ENCODE measurements at regions not wholly inside any gene's neighbourhood (a gene's known extent, or its start where the extent isn't known, plus 50 kb on each side); places are given as distances from the start of the nearest gene placed in this dataset.

DNA sequence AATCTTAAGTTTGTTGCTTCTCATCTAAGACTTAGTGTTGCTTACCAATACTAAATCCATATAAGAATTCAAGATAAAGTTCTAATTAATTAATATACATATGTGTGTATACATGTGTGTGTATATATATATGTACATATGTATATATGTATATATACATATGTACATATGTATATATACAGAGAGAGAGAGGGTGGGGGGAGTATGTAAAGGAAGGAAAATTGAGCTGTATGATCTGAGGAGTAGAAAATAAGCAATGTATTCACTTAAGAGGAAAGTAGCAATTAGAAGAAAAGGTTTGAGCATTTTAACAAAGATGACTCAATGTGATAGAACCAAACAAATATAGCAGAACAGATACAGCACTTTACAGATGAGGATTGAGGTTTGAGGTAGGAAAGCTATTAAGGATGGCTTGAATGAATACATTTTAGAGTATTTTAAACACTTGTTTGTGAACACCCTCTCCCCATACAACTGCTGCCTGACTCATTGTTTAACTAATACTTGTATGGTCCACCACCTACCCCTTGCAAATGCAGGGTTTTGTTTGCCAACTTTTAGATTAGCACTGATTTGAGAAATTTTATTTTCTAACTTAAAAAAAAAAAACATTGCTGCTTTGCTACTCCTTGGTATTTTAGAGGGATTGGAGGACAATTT lies 681.1 kb upstream of the CADM2 start:
- H3K36me3 ChIP-seq (ENCODE audit: control insufficient read depth, insufficient read depth, low read length), result no peaks in the 10 kb centered on the region
- no peaks in the 10 kb centered on the region for H3K27me3 ChIP-seq (ENCODE audit: control insufficient read depth, insufficient read depth, low read length)
- TF ChIP-seq, protein P1, sequence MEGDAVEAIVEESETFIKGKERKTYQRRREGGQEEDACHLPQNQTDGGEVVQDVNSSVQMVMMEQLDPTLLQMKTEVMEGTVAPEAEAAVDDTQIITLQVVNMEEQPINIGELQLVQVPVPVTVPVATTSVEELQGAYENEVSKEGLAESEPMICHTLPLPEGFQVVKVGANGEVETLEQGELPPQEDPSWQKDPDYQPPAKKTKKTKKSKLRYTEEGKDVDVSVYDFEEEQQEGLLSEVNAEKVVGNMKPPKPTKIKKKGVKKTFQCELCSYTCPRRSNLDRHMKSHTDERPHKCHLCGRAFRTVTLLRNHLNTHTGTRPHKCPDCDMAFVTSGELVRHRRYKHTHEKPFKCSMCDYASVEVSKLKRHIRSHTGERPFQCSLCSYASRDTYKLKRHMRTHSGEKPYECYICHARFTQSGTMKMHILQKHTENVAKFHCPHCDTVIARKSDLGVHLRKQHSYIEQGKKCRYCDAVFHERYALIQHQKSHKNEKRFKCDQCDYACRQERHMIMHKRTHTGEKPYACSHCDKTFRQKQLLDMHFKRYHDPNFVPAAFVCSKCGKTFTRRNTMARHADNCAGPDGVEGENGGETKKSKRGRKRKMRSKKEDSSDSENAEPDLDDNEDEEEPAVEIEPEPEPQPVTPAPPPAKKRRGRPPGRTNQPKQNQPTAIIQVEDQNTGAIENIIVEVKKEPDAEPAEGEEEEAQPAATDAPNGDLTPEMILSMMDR (IDR thresholded peaks at IDR 0.05; ENCODE audit: insufficient read depth, low read length, poor library complexity, severe bottlenecking), result no peak
- no peak for DNase-seq (ENCODE audit: low read depth)
- no peak overlapping the region for H3K4me3 ChIP-seq (ENCODE audit: low read depth, low read length)

DNA sequence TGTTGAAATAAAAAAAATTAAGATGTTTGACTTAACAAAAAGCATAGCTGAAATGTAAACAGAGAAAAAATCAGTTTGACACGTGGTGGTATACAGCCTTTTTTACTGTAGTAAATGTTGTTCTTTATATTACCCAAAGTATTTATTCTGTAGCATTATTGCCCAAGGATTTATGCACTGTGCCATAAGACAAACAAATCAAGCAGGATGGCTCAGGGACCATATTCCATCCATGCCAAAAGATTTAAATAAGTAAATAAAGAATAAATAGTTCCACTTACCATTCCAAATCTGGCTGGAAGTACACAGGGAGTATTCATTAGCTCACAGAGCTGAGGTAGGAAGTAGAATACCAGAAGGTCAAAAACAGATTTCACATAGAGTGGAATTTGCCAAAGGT lies 666.7 kb upstream of the CADM2 start:
- TF ChIP-seq, protein P1 (IDR thresholded peaks at IDR 0.05; ENCODE audit: insufficient read depth, low read length, poor library complexity, severe bottlenecking), result no peak
- H3K27me3 ChIP-seq (ENCODE audit: control insufficient read depth, insufficient read depth, low read length), result no peaks in the 10 kb centered on the region
- no peak overlapping the region for H3K4me3 ChIP-seq (ENCODE audit: low read depth, low read length)
- no peaks in the 10 kb centered on the region for H3K36me3 ChIP-seq (ENCODE audit: control insufficient read depth, insufficient read depth, low read length)
- DNase-seq (ENCODE audit: low read depth), result no peak

DNA sequence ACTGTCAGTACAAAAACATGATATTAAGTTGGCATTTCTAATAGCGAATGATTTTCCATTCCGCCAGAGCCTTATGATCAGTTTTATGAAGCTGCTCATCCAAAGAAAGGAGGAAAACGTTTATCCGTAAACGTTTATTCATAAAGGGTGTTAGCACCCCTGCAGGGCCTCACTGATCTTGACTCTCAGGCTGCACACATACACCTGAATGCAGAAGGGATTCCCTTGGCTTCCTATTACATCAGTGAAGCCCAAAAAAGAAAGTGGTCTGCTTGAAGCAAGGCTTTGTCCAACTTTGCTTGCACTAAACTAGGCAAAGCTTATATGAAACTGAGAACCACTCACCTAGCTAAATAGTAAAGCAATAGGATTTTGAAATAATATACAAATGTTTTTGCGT lies 659.5 kb upstream of the CADM2 start:
- TF ChIP-seq, protein P1 (IDR thresholded peaks at IDR 0.05; ENCODE audit: insufficient read depth, low read length, poor library complexity, severe bottlenecking), result no peak
- no peak for DNase-seq (ENCODE audit: low read depth)
- Histone ChIP-seq H3K4me3 (ENCODE audit: low read depth, low read length) (no peak overlapping the region), H3K27me3 (ENCODE audit: control insufficient read depth, insufficient read depth, low read length) (no peaks in the 10 kb centered on the region), H3K36me3 (ENCODE audit: control insufficient read depth, insufficient read depth, low read length) (no peaks in the 10 kb centered on the region)

- TF ChIP-seq, protein P1 (IDR thresholded peaks at IDR 0.05; ENCODE audit: insufficient read depth, low read length, poor library complexity, severe bottlenecking), result no peak
- no peak for DNase-seq (ENCODE audit: low read depth)
- H3K27me3 ChIP-seq (ENCODE audit: control insufficient read depth, insufficient read depth, low read length), result no peaks in the 10 kb centered on the region
- no peaks in the 10 kb centered on the region for H3K36me3 ChIP-seq (ENCODE audit: control insufficient read depth, insufficient read depth, low read length)
- no peak overlapping the region for H3K4me3 ChIP-seq (ENCODE audit: low read depth, low read length)
Observed at GRCh38 chr3:84304214-84304613, 654.6 kb upstream of the CADM2 start.

DNA sequence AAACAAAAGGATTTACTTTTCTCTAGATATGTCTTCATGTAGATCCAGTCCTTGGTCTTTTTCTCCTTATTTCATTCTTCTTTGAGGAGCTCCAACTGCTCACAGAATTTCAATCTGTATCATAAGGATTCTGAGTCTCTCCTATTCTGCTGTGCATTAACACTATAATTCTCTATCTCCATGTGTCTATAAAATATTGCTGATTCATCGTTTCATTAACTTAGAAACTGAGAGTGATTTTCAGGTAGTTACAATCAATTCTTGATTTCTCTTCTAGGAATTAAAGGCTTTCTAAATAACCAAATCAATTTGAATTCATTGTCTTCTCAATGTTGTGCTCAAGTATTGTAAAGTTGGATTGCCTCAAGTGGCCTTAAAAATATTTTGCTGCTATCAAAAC lies 651.5 kb upstream of the CADM2 start:
- no peaks in the 10 kb centered on the region for H3K27me3 ChIP-seq (ENCODE audit: control insufficient read depth, insufficient read depth, low read length)
- no peak overlapping the region for H3K4me3 ChIP-seq (ENCODE audit: low read depth, low read length)
- no peak for DNase-seq (ENCODE audit: low read depth)
- H3K36me3 ChIP-seq (ENCODE audit: control insufficient read depth, insufficient read depth, low read length), result no peaks in the 10 kb centered on the region
- TF ChIP-seq, protein P1 (IDR thresholded peaks at IDR 0.05; ENCODE audit: insufficient read depth, low read length, poor library complexity, severe bottlenecking), result no peak

DNA sequence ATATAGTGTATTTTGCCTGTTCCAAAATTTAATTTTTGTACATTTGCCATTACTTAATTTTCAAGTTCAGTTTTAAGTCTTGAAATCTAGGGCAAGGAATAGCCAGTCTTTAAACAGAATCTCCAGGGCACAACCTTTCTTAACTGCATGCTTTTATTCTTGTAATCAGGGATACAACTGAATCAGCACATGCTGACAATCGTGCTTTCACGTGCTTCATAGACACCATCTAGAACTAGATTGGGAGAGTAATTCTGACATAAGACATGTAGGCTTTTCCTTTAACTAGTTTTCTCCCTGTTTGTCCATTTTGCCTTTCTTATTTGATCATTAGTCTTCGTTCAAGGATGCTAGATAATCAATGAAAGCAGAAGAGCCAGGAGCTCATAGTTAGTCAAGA lies 650.4 kb upstream of the CADM2 start:
- DNase-seq (ENCODE audit: low read depth), result no peak
- no peaks in the 10 kb centered on the region for H3K27me3 ChIP-seq (ENCODE audit: control insufficient read depth, insufficient read depth, low read length)
- no peaks in the 10 kb centered on the region for H3K36me3 ChIP-seq (ENCODE audit: control insufficient read depth, insufficient read depth, low read length)
- TF ChIP-seq, protein P1 (IDR thresholded peaks at IDR 0.05; ENCODE audit: insufficient read depth, low read length, poor library complexity, severe bottlenecking), result no peak
- no peak overlapping the region for H3K4me3 ChIP-seq (ENCODE audit: low read depth, low read length)

Data from kidney epithelial cell (primary cell).